Kidney (tissue), 13 donors: ENCODE measurements at regions not wholly inside any gene's neighbourhood (a gene's known extent, or its start where the extent isn't known, plus 50 kb on each side); places are given as distances from the start of the nearest gene placed in this dataset.

Source experiments
- DNase-seq, 5 donors: peaks; one replicate each; pipeline ENCODE4 v3.0.0-alpha.2; 2013 to 2020
- FAIRE-seq: peaks from 2 replicates; lab custom pipeline; 2012; peaks lifted over from hg19 to GRCh38; lab: Jason Lieb, UNC
- H3K27ac ChIP-seq, 2 donors: one replicate each; pipeline ENCODE4 v1.7.0; 2013; ENCODE audit warnings: low read depth in 2 of 2, low read length in 2 of 2, inconsistent platforms in 1 of 2
- H3K27me3 ChIP-seq: one replicate; pipeline ENCODE4 v1.7.1; 2013; ENCODE audit warnings: low read length, inconsistent platforms; ENCODE audit not compliant: control insufficient read depth, insufficient read depth
- H3K36me3 ChIP-seq, 3 donors: one replicate each; pipeline versions ENCODE4 v1.7.0 to v1.7.1; 2013; ENCODE audit warnings: low read length in 3 of 3, control low read depth in 1 of 3, inconsistent platforms in 1 of 3; ENCODE audit not compliant: insufficient read depth in 3 of 3, control insufficient read depth in 2 of 3
- H3K4me1 ChIP-seq, 3 donors: one replicate each; pipeline versions ENCODE4 v1.7.0 to v1.7.1; 2013; ENCODE audit warnings: low read length in 3 of 3, inconsistent platforms in 1 of 3, low read depth in 1 of 3; ENCODE audit not compliant: control insufficient read depth in 2 of 3, insufficient read depth in 2 of 3
- H3K4me3 ChIP-seq, 3 donors: one replicate each; pipeline versions ENCODE4 v1.7.0 to v1.8.1; 2013; ENCODE audit warnings: low read length in 3 of 3, control low read depth in 1 of 3, inconsistent platforms in 1 of 3
- H3K9ac ChIP-seq, 3 donors: one replicate each; pipeline versions ENCODE4 v1.7.0 to v1.7.1; 2013; ENCODE audit warnings: low read length in 3 of 3, control low read depth in 1 of 3, inconsistent platforms in 1 of 3
- H3K9me3 ChIP-seq, 3 donors: one replicate each; pipeline versions ENCODE4 v1.7.0 to v1.7.1; 2013; ENCODE audit warnings: low read length in 3 of 3, control low read depth in 1 of 3, inconsistent platforms in 1 of 3; ENCODE audit not compliant: control insufficient read depth in 2 of 3, insufficient read depth in 1 of 3
- CTCF ChIP-seq: IDR thresholded peaks from 3 replicates; pipeline ENCODE4 v1.5.1; 2012; ENCODE audit warnings: mild to moderate bottlenecking, moderate library complexity, borderline replicate concordance; ENCODE audit not compliant: insufficient read depth; ENCODE audit errors: extremely low read depth
- intact Hi-C: fragments of 100-400 bp; cut with DNase I; formaldehyde crosslinking; loops from one replicate; pipeline ENCODE4 v1.11.1; 2022
- donor health status: control.
- donor health status: control.
- donor health status: control.
- donor health status: control.
- donor health status: control.
- donor health status: DM: yes; HTN: yes; CAD: no.
- donor health status: Normal renal cell carcinoma (clear cell type).

GRCh38 chr2:5937851-5938565 is 245.8 kb downstream of the SOX11 start:
- Histone ChIP-seq H3K36me3 (no peaks in the 10 kb centered on the region), H3K9me3 (no peaks in the 10 kb centered on the region), H3K4me3 (no peak overlapping the region), H3K27me3 (no peaks in the 10 kb centered on the region), H3K27ac (no peak overlapping the region), H3K9ac (no peak overlapping the region), H3K4me1 (no peaks in the 10 kb centered on the region)
- intact Hi-C loops: no loop called here
- DNase-seq (peak in 3 of 5 donors; percentile 19 to 41 (median 29)), FAIRE-seq (no peak)
- TF ChIP-seq CTCF: no peak

- Histone ChIP-seq H3K9ac (no peak overlapping the region), H3K4me3 (no peak overlapping the region), H3K27ac (no peak overlapping the region), H3K9me3 (no peaks in the 10 kb centered on the region), H3K27me3 (no peaks in the 10 kb centered on the region), H3K4me1 (no peaks in the 10 kb centered on the region), H3K36me3 (no peaks in the 10 kb centered on the region)
- TF ChIP-seq CTCF: no peak
- DNase-seq (peak in 4 of 5 donors; percentile 45 to 66 (median 60)), FAIRE-seq (no peak)
- intact Hi-C loops: no loop called here
These were observed 246.3 kb downstream of the SOX11 start for GRCh38 chr2:5938566-5938896.

- Histone ChIP-seq H3K4me1 (no peaks in the 10 kb centered on the region), H3K4me3 (no peak overlapping the region), H3K36me3 (no peaks in the 10 kb centered on the region), H3K9me3 (no peaks in the 10 kb centered on the region), H3K27me3 (no peaks in the 10 kb centered on the region), H3K9ac (no peak overlapping the region), H3K27ac (no peak overlapping the region)
- DNase-seq (no peak), FAIRE-seq (no peak)
- TF ChIP-seq CTCF: no peak
- intact Hi-C loops: no loop called here
These were observed 247.4 kb downstream of the SOX11 start for GRCh38 chr2:5939553-5939952.
